DND-41 (cell line): ENCODE measurements at regions not wholly inside any gene's neighbourhood (a gene's known extent, or its start where the extent isn't known, plus 50 kb on each side); places are given as distances from the start of the nearest gene placed in this dataset.

Experiments
- ATAC-seq: fragments of 200-7000 bp; cut with Tn5 transposase; 3 replicates; pipeline ENCODE4 v1.9.1; 2021; ENCODE audit warnings: low read depth; ENCODE audit not compliant: insufficient read depth
- DNase-seq: peaks from one replicate; pipeline ENCODE4 v3.0.0-alpha.2; 2020
- H2AFZ ChIP-seq: 2 replicates; pipeline ENCODE4 v1.6.0; 2012; ENCODE audit warnings: low read depth, low read length
- H3K27ac ChIP-seq: 2 replicates; pipeline ENCODE4 v1.5.1; 2012; ENCODE audit warnings: low read length, inconsistent platforms
- H3K27me3 ChIP-seq: fragments of 200-600 bp; sonication (generic); 2 replicates; pipeline ENCODE4 v1.6.0; 2012; ENCODE audit warnings: low read length, mild to moderate bottlenecking, inconsistent platforms; ENCODE audit not compliant: insufficient read depth, poor library complexity
- H3K36me3 ChIP-seq: 2 replicates; pipeline ENCODE4 v1.5.1; 2012; ENCODE audit warnings: low read length, inconsistent platforms; ENCODE audit not compliant: insufficient read depth
- H3K4me1 ChIP-seq: 2 replicates; pipeline ENCODE4 v1.5.1; 2012; ENCODE audit warnings: mild to moderate bottlenecking, low read length; ENCODE audit not compliant: insufficient read depth
- H3K4me2 ChIP-seq: 2 replicates; pipeline ENCODE4 v1.6.0; 2012; ENCODE audit warnings: mild to moderate bottlenecking, moderate library complexity, low read length, inconsistent platforms; ENCODE audit not compliant: insufficient read depth
- H3K4me3 ChIP-seq, 2 experiments: fragments of 200-600 bp in 1 of 2; shearing (Covaris generic) in 1 of 2; 2 replicates each; pipeline ENCODE4 v1.5.1; 2012 to 2016; ENCODE audit warnings: inconsistent platforms in 2 of 2, low read length in 2 of 2, mild to moderate bottlenecking in 2 of 2, low read depth in 1 of 2, moderate library complexity in 1 of 2
- H3K79me2 ChIP-seq: 2 replicates; pipeline ENCODE4 v1.6.0; 2012; ENCODE audit warnings: low read length, inconsistent platforms; ENCODE audit not compliant: insufficient read depth
- H3K9ac ChIP-seq: 2 replicates; pipeline ENCODE4 v1.6.0; 2012; ENCODE audit warnings: low read depth, mild to moderate bottlenecking, inconsistent platforms, low read length, moderate library complexity
- H3K9me3 ChIP-seq: 2 replicates; pipeline ENCODE4 v1.5.1; 2012; ENCODE audit warnings: low read length, moderate library complexity, mild to moderate bottlenecking, inconsistent platforms; ENCODE audit not compliant: insufficient read depth, severe bottlenecking
- H4K20me1 ChIP-seq: 2 replicates; pipeline ENCODE4 v1.6.0; 2012; ENCODE audit warnings: low read length; ENCODE audit not compliant: insufficient read depth
- CTCF ChIP-seq: IDR thresholded peaks from 2 replicates; pipeline ENCODE4 v1.5.1; 2012; ENCODE audit warnings: borderline replicate concordance, low read length, moderate library complexity, mild to moderate bottlenecking; ENCODE audit not compliant: poor library complexity, severe bottlenecking; ENCODE audit errors: extremely low read depth
- EZH2 ChIP-seq: IDR thresholded peaks from 3 replicates; pipeline ENCODE4 v1.6.1; 2012; ENCODE audit warnings: borderline replicate concordance, low read depth, mild to moderate bottlenecking, moderate library complexity, low read length, inconsistent platforms; ENCODE audit not compliant: severe bottlenecking

- H3K4me1 ChIP-seq, result no peaks in the 10 kb centered on the region
- no peak overlapping the region for H3K4me2 ChIP-seq
Observed at GRCh38 chr2:129253461-129253812, 726.0 kb upstream of the RAB6C start.

GRCh38 chr2:129254718-129255117 lies 724.7 kb upstream of the RAB6C start:
- ATAC-seq (no peak), DNase-seq (no peak)

More at GRCh38 chr2:129253461-129253812, 726.0 kb upstream of the RAB6C start:
- Histone ChIP-seq H2AFZ (no peak overlapping the region), H4K20me1 (no peaks in the 10 kb centered on the region), H3K27me3 (no peaks in the 10 kb centered on the region), H3K27ac (no peak overlapping the region), H3K9me3 (peaks cover under 1% of the 10 kb centered on the region), H3K9ac (no peak overlapping the region), H3K79me2 (no peaks in the 10 kb centered on the region), H3K4me3 (no peak overlapping the region), H3K36me3 (no peaks in the 10 kb centered on the region)
- ATAC-seq (peak; percentile 80), DNase-seq (peak; percentile 27)
- no peak for TF ChIP-seq EZH2
- TF ChIP-seq CTCF, result peak; percentile 53

GRCh38 chr2:129255610-129256313 lies 723.7 kb upstream of the RAB6C start:
- Histone ChIP-seq H3K79me2 (no peaks in the 10 kb centered on the region), H3K9ac (no peak overlapping the region), H2AFZ (no peak overlapping the region), H4K20me1 (no peaks in the 10 kb centered on the region), H3K4me3 (no peak overlapping the region), H3K4me1 (no peaks in the 10 kb centered on the region), H3K9me3 (peaks cover 2% of the 10 kb centered on the region), H3K4me2 (no peak overlapping the region), H3K36me3 (no peaks in the 10 kb centered on the region), H3K27me3 (no peaks in the 10 kb centered on the region), H3K27ac (no peak overlapping the region)
- DNase-seq, result no peak
- no peak for ATAC-seq
- TF ChIP-seq EZH2 (no peak), CTCF (no peak)

More at GRCh38 chr2:129254718-129255117, 724.7 kb upstream of the RAB6C start:
- no peaks in the 10 kb centered on the region for H3K4me1 ChIP-seq
- H3K36me3 ChIP-seq, result no peaks in the 10 kb centered on the region
- no peaks in the 10 kb centered on the region for H3K27me3 ChIP-seq
- H3K9me3 ChIP-seq, result peaks cover 2% of the 10 kb centered on the region
- no peak overlapping the region for H3K4me3 ChIP-seq
- no peaks in the 10 kb centered on the region for H3K79me2 ChIP-seq
- H3K9ac ChIP-seq, result no peak overlapping the region
- H2AFZ ChIP-seq, result no peak overlapping the region
- H3K4me2 ChIP-seq, result no peak overlapping the region
- no peak overlapping the region for H3K27ac ChIP-seq
- no peak for TF ChIP-seq CTCF
- no peak for TF ChIP-seq EZH2
- no peaks in the 10 kb centered on the region for H4K20me1 ChIP-seq

GRCh38 chr2:129256642-129257041 lies 722.8 kb upstream of the RAB6C start:
- no peak overlapping the region for H3K4me2 ChIP-seq
- ATAC-seq (no peak), DNase-seq (no peak)
- no peaks in the 10 kb centered on the region for H3K4me1 ChIP-seq
- peaks cover 2% of the 10 kb centered on the region for H3K9me3 ChIP-seq
- H3K79me2 ChIP-seq, result no peaks in the 10 kb centered on the region
- no peaks in the 10 kb centered on the region for H3K27me3 ChIP-seq
- TF ChIP-seq CTCF (no peak), EZH2 (no peak)
- H2AFZ ChIP-seq, result no peak overlapping the region
- no peaks in the 10 kb centered on the region for H3K36me3 ChIP-seq
- H3K4me3 ChIP-seq, result no peak overlapping the region
- no peak overlapping the region for H3K9ac ChIP-seq
- no peaks in the 10 kb centered on the region for H4K20me1 ChIP-seq
- H3K27ac ChIP-seq, result no peak overlapping the region
